GM10248 (cell line): ENCODE measurements at regions not wholly inside any gene's neighbourhood (a gene's known extent, or its start where the extent isn't known, plus 50 kb on each side); places are given as distances from the start of the nearest gene placed in this dataset.

Experiments
- CTCF ChIA-PET: fragments of 300-600 bp; sonication (Branson Sonifier 250); formaldehyde crosslinking; extraction: SDS; loops from one replicate; lab custom pipeline; 2021; ENCODE audit warnings: antibody characterized with exemption; lab: Yijun Ruan, JAX
- POLR2A ChIA-PET: fragments of 350-650 bp; sonication (Branson Sonifier 250); formaldehyde crosslinking; extraction: SDS; loops from one replicate; lab custom pipeline; 2020; ENCODE audit warnings: antibody characterized with exemption; lab: Yijun Ruan, JAX
- DNase-seq: peaks from one replicate; pipeline ENCODE4 v3.0.0; 2012; ENCODE audit errors: extremely low spot score
- CTCF ChIP-seq: IDR thresholded peaks from 2 replicates; pipeline ENCODE4 v1.5.1; 2012; ENCODE audit warnings: mild to moderate bottlenecking, low read depth; ENCODE audit errors: extremely low read depth, missing control alignments, control extremely low read depth

GRCh38 chr4:186904101-186904500 lies 180.4 kb upstream of the FAT1 start:
- no peak for DNase-seq
- ChIA-PET CTCF (no interaction called here), POLR2A (no interaction called here)
- no peak for TF ChIP-seq CTCF

GRCh38 chr4:186906722-186907121 lies 183.1 kb upstream of the FAT1 start:
- CTCF ChIA-PET, result interaction anchor here (1.5 kb wide), 1 partner anchor 10 kb away, joined by 3 read pairs; no protein-coding TSS in a partner anchor
- DNase-seq, result no peak
- no peak for TF ChIP-seq CTCF
- POLR2A ChIA-PET, result no interaction called here

GRCh38 chr4:186910385-186910784 lies 186.7 kb upstream of the FAT1 start:
- ChIA-PET CTCF (interaction anchor here (0.9 kb wide), 1 partner anchor 10 kb away, joined by 3 read pairs; no protein-coding TSS in a partner anchor), POLR2A (no interaction called here)
- no peak for TF ChIP-seq CTCF

GRCh38 chr4:186912606-186913005 lies 188.9 kb upstream of the FAT1 start:
- ChIA-PET POLR2A (no interaction called here), CTCF (interaction anchor here (1.4 kb wide), 1 partner anchor 19 kb away, joined by 3 read pairs; no protein-coding TSS in a partner anchor)
- TF ChIP-seq CTCF, result no peak

More at GRCh38 chr4:186910385-186910784, 186.7 kb upstream of the FAT1 start:
- no peak for DNase-seq

GRCh38 chr4:186915816-186916215 lies 192.2 kb upstream of the FAT1 start:
- DNase-seq, result no peak
- POLR2A ChIA-PET, result no interaction called here
- no peak for TF ChIP-seq CTCF
- CTCF ChIA-PET, result no interaction called here

More at GRCh38 chr4:186912606-186913005, 188.9 kb upstream of the FAT1 start:
- no peak for DNase-seq

GRCh38 chr4:186917136-186917535 lies 193.5 kb upstream of the FAT1 start:
- POLR2A ChIA-PET, result no interaction called here
- CTCF ChIA-PET, result interaction anchor here (1.2 to 1.3 kb wide), 2 partner anchors 11 to 91 kb away, joined by 3 read pairs; no protein-coding TSS in a partner anchor
- no peak for DNase-seq
- TF ChIP-seq CTCF, result no peak
